CD4-positive, alpha-beta T cell (primary cell): ENCODE measurements at regions not wholly inside any gene's neighbourhood (a gene's known extent, or its start where the extent isn't known, plus 50 kb on each side); places are given as distances from the start of the nearest gene placed in this dataset.

Source experiments
- ATAC-seq: fragments of 200-7000 bp; cut with Tn5 transposase; one replicate; pipeline ENCODE4 v1.10.0; 2022; ENCODE audit warnings: mild to moderate bottlenecking; ENCODE audit not compliant: poor library complexity
- CTCF ChIA-PET: fragments of 350-600 bp; sonication (Branson Sonifier 250); formaldehyde crosslinking; loops from one replicate; lab custom pipeline; 2021; ENCODE audit warnings: antibody characterized with exemption, inconsistent platforms; lab: Charles Lee
- POLR2A ChIA-PET: fragments of 350-600 bp; sonication (Branson Sonifier 250); formaldehyde crosslinking; loops from one replicate; lab custom pipeline; 2021; ENCODE audit warnings: antibody characterized with exemption, inconsistent platforms; lab: Charles Lee
- DNase-seq, 14 experiments: peaks; one replicate each; pipeline ENCODE4 v3.0.0-alpha.2; 2013 to 2020; ENCODE audit warnings: mixed read lengths in 2 of 14
- H3K27ac ChIP-seq, 2 donors: one replicate each; pipeline versions ENCODE4 v1.5.1 to v1.7.0; 2013; ENCODE audit warnings: low read length in 2 of 2, low read depth in 1 of 2, mild to moderate bottlenecking in 1 of 2
- H3K27me3 ChIP-seq, 2 experiments: 1 replicate in 1 of 2; 2 replicates in 1 of 2; pipeline versions ENCODE4 v1.6.1 to v1.7.0; 2013; ENCODE audit warnings: low read length in 2 of 2, control low read depth in 1 of 2, mild to moderate bottlenecking in 1 of 2, moderate library complexity in 1 of 2; ENCODE audit not compliant: insufficient read depth in 2 of 2, control insufficient read depth in 1 of 2
- H3K36me3 ChIP-seq: one replicate; pipeline ENCODE4 v1.6.1; 2013; ENCODE audit warnings: low read length, control low read depth; ENCODE audit not compliant: insufficient read depth
- H3K4me1 ChIP-seq: one replicate; pipeline ENCODE4 v1.6.1; 2013; ENCODE audit warnings: low read length, control low read depth; ENCODE audit not compliant: insufficient read depth
- H3K4me3 ChIP-seq: one replicate; pipeline ENCODE4 v1.5.1; 2013; ENCODE audit warnings: mild to moderate bottlenecking, low read length, moderate library complexity
- H3K9me3 ChIP-seq, 2 experiments: 1 replicate in 1 of 2; 2 replicates in 1 of 2; pipeline versions ENCODE4 v1.6.1 to v1.7.0; 2013; ENCODE audit warnings: low read length in 2 of 2, mild to moderate bottlenecking in 2 of 2, control low read depth in 1 of 2, moderate library complexity in 1 of 2; ENCODE audit not compliant: control insufficient read depth in 1 of 2, insufficient read depth in 1 of 2
- H3K27ac Mint-ChIP-seq: one replicate; pipeline ENCODE4 v1.8.0; 2020; ENCODE audit warnings: mixed read lengths
- H3K27me3 Mint-ChIP-seq: one replicate; pipeline ENCODE4 v1.8.0; 2021; ENCODE audit warnings: mixed read lengths
- H3K36me3 Mint-ChIP-seq: one replicate; pipeline ENCODE4 v1.8.0; 2021; ENCODE audit warnings: low read depth, mixed read lengths
- H3K4me1 Mint-ChIP-seq: one replicate; pipeline ENCODE4 v1.8.0; 2021; ENCODE audit warnings: low read depth, mixed read lengths
- H3K4me3 Mint-ChIP-seq: one replicate; pipeline ENCODE4 v1.8.0; 2020; ENCODE audit warnings: mild to moderate bottlenecking, mixed read lengths
- H3K9me3 Mint-ChIP-seq: one replicate; pipeline ENCODE4 v1.8.0; 2020; ENCODE audit warnings: mixed read lengths
- intact Hi-C, 2 experiments: fragments of 100-400 bp; cut with DNase I in 1 of 2; cut with micrococcal nuclease in 1 of 2; formaldehyde crosslinking; loops; one replicate each; pipeline versions ENCODE4 v1.15.1 to v1.9.0; 2023 to 2025; cut with DNase I, micrococcal nuclease
- TF ChIP-seq, protein P1 (sequence below): fragments of 200-600 bp; IDR thresholded peaks from one replicate; pipeline ENCODE4 v1.8.0; 2022; ENCODE audit warnings: antibody characterized with exemption, mild to moderate bottlenecking

DNA sequence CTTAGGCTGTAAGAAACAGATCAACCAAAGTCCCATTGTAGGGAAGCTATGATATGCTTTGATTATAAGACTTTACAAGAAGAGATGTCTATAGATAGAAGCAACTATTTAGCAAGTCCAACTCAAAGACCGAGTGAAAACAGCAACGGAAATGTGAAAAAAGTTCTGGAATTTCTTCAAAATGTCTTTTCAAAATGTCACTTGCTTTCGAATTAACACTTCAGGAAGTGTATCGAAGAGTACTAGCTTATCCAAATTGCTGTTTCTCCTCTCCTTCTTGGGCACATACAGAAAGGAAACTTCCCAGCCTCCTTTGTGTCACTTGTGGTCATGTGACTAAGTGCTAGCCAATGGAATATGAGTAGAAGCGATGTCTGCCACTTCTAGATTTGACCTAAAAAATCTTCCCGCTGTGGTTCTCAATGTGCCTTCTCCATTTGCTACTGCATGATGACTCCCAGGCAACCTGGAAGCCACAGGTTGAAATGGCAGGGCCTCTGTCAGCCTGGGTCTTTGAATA lies 89.9 kb downstream of the TSEN15 start:
- ChIA-PET CTCF (no interaction called here), POLR2A (no interaction called here)
- Histone ChIP-seq H3K36me3 (no peaks in the 10 kb centered on the region), H3K9me3 (peaks cover 0 to under 1% of the 10 kb centered on the region in 2 experiments), H3K27me3 (peaks cover 6% of the 10 kb centered on the region in 2 experiments), H3K27ac (no peak overlapping the region), H3K4me1 (no peaks in the 10 kb centered on the region), H3K4me3 (no peak overlapping the region)
- TF ChIP-seq, protein P1, sequence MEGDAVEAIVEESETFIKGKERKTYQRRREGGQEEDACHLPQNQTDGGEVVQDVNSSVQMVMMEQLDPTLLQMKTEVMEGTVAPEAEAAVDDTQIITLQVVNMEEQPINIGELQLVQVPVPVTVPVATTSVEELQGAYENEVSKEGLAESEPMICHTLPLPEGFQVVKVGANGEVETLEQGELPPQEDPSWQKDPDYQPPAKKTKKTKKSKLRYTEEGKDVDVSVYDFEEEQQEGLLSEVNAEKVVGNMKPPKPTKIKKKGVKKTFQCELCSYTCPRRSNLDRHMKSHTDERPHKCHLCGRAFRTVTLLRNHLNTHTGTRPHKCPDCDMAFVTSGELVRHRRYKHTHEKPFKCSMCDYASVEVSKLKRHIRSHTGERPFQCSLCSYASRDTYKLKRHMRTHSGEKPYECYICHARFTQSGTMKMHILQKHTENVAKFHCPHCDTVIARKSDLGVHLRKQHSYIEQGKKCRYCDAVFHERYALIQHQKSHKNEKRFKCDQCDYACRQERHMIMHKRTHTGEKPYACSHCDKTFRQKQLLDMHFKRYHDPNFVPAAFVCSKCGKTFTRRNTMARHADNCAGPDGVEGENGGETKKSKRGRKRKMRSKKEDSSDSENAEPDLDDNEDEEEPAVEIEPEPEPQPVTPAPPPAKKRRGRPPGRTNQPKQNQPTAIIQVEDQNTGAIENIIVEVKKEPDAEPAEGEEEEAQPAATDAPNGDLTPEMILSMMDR = no peak
- Mint-ChIP-seq H3K9me3 (peaks cover 6% of the 10 kb centered on the region), H3K27ac (no peak overlapping the region), H3K27me3 (peaks cover 28% of the 10 kb centered on the region), H3K4me1 (no peaks in the 10 kb centered on the region), H3K36me3 (peaks cover 7% of the 10 kb centered on the region), H3K4me3 (no peak overlapping the region)
- ATAC-seq (no peak), DNase-seq (no peak)
- intact Hi-C loops = no loop called here

DNA sequence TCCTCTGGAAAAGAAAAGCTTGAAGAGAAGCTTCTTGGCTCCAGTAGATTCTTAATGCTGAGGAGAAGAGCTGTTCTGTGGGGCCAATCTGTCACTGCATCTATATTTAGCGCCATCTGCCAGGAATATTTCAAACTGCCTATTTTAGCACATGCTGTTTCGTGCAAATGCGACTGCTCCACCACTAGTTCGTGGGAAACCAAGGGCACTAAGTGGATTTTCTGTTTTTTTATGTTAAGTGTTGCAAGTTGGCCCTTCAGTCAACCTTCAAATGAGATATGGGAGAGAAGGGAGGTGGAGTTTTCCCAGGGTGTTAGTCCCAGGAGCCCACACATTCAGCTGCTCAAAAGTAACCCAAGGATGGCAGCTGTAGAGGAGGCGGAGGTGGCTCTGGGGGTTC lies 91.9 kb downstream of the TSEN15 start:
- ATAC-seq = no peak

DNA sequence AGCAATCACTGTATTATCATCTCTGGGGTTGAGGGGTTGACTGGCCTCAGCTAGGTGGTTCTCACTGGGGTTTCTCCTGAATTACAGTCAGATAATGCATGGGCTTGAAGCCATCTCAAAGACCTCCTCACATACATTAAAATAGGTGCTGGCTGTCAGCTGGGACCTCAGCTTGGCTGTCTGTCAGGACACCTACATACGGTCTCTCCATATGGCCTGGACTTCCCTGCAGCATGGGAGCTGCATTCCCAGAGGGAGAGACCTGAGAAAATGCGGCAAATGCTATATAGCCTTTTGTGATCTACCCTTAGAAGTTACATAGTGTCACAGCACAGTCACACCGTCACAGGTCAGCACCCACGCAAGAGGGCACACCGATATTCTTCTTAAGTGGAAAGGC lies 93.6 kb downstream of the TSEN15 start:
- no peaks in the 10 kb centered on the region for H3K4me1 Mint-ChIP-seq
- intact Hi-C loops = no loop called here
- TF ChIP-seq, protein P1 = no peak
- no peak for DNase-seq
- H3K9me3 Mint-ChIP-seq = peaks cover 2% of the 10 kb centered on the region
- Histone ChIP-seq H3K27me3 (peaks cover 6% of the 10 kb centered on the region in 2 experiments), H3K36me3 (no peaks in the 10 kb centered on the region), H3K4me3 (no peak overlapping the region), H3K9me3 (peaks cover 0 to 3% of the 10 kb centered on the region in 2 experiments), H3K27ac (no peak overlapping the region), H3K4me1 (no peaks in the 10 kb centered on the region)
- ChIA-PET POLR2A (no interaction called here), CTCF (no interaction called here)
- H3K4me3 Mint-ChIP-seq = no peak overlapping the region
- ATAC-seq = no peak
- peaks cover 43% of the 10 kb centered on the region for H3K27me3 Mint-ChIP-seq
- H3K27ac Mint-ChIP-seq = no peak overlapping the region
- no peaks in the 10 kb centered on the region for H3K36me3 Mint-ChIP-seq

More for the DNA sequence above, 91.9 kb downstream of the TSEN15 start:
- H3K4me3 Mint-ChIP-seq = no peak overlapping the region
- TF ChIP-seq, protein P1 = no peak
- ChIA-PET CTCF (no interaction called here), POLR2A (no interaction called here)
- Histone ChIP-seq H3K4me3 (no peak overlapping the region), H3K9me3 (peaks cover 0 to 3% of the 10 kb centered on the region in 2 experiments), H3K36me3 (no peaks in the 10 kb centered on the region), H3K27me3 (peaks cover 6% of the 10 kb centered on the region in 2 experiments), H3K4me1 (no peaks in the 10 kb centered on the region), H3K27ac (no peak overlapping the region)
- no peak overlapping the region for H3K27ac Mint-ChIP-seq
- DNase-seq = no peak
- H3K27me3 Mint-ChIP-seq = peaks cover 43% of the 10 kb centered on the region
- intact Hi-C loops = no loop called here
- H3K4me1 Mint-ChIP-seq = no peaks in the 10 kb centered on the region
- no peaks in the 10 kb centered on the region for H3K36me3 Mint-ChIP-seq
- H3K9me3 Mint-ChIP-seq = peaks cover 2% of the 10 kb centered on the region
